SK-N-SH treated with all-trans-retinoic acid at 6 μM for 48 hours (cell line): ENCODE measurements at regions not wholly inside any gene's neighbourhood (a gene's known extent, or its start where the extent isn't known, plus 50 kb on each side); places are given as distances from the start of the nearest gene placed in this dataset.

Experiments
- BACH2 ChIP-seq: fragments of 250-450 bp; sonication (Bioruptor Pico); IDR thresholded peaks from 2 replicates; pipeline ENCODE4 v1.9.0; 2021; ENCODE audit warnings: mild to moderate bottlenecking, borderline replicate concordance
- ESRRG ChIP-seq: fragments of 250-450 bp; sonication (Bioruptor Pico); IDR thresholded peaks from 2 replicates; pipeline ENCODE4 v1.6.1; 2021; ENCODE audit warnings: mild to moderate bottlenecking
- GLIS3 ChIP-seq: fragments of 250-450 bp; sonication (Bioruptor Pico); IDR thresholded peaks from 2 replicates; pipeline ENCODE4 v1.5.0; 2020; ENCODE audit warnings: mild to moderate bottlenecking, moderate library complexity
- OSR1 ChIP-seq: fragments of 250-450 bp; sonication (Bioruptor Pico); IDR thresholded peaks from 2 replicates; pipeline ENCODE4 v1.8.0; 2022; ENCODE audit warnings: moderate library complexity, mild to moderate bottlenecking, inconsistent platforms
- RARB ChIP-seq: fragments of 250-450 bp; sonication (Bioruptor Pico); IDR thresholded peaks from 2 replicates; pipeline ENCODE4 v1.8.0; 2021; ENCODE audit warnings: mild to moderate bottlenecking, moderate library complexity
- SNAI2 ChIP-seq: fragments of 250-450 bp; sonication (Bioruptor Pico); IDR thresholded peaks from 2 replicates; pipeline ENCODE4 v1.5.0; 2020; ENCODE audit warnings: mild to moderate bottlenecking, moderate library complexity
- ZFP30 ChIP-seq: fragments of 450-650 bp; formaldehyde crosslinking; IDR thresholded peaks from 2 replicates; pipeline ENCODE4 v1.5.0; 2022; ENCODE audit warnings: mild to moderate bottlenecking, moderate library complexity
- TF ChIP-seq, protein P1 (sequence below): fragments of 250-450 bp; sonication (Bioruptor Pico); IDR thresholded peaks from 2 replicates; pipeline ENCODE4 v1.5.1; 2021; ENCODE audit warnings: mild to moderate bottlenecking, moderate library complexity
- TF ChIP-seq, protein P2 (sequence below): fragments of 250-450 bp; sonication (Bioruptor Pico); IDR thresholded peaks from 2 replicates; pipeline ENCODE4 v1.8.0; 2020; ENCODE audit warnings: mild to moderate bottlenecking, moderate library complexity, borderline replicate concordance
- TF ChIP-seq, protein P3 (sequence below): fragments of 250-450 bp; sonication (Bioruptor Pico); IDR thresholded peaks from 2 replicates; pipeline ENCODE4 v1.5.1; 2020; ENCODE audit warnings: low read depth, mild to moderate bottlenecking, moderate library complexity

DNA sequence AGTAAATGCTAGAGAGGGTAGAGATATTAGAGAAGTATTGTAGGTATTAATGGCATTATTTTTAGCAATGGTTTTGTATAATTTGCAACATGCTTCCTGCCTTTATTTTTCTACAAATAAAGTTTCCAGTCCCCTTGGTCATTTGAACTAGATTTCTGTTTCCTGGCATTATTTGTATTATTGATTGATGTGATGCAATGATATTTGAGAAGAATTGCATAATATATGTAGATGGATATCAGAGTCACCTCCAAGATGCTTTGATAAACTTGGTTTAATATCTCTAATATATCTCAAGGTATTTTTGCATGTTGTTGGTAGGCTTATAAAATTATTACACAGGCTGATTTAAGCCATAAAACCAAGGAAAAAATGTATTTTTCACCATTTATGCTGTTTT, 1054.5 kb downstream of the SLITRK1 start:
- TF ChIP-seq OSR1 (CRISPR knock-in tag) (no peak), BACH2 (no peak), GLIS3 (CRISPR knock-in tag) (no peak), RARB (CRISPR knock-in tag) (no peak), ZFP30 (CRISPR knock-in tag) (no peak), ESRRG (CRISPR knock-in tag) (no peak), SNAI2 (CRISPR knock-in tag) (no peak)
- TF ChIP-seq, protein P1, sequence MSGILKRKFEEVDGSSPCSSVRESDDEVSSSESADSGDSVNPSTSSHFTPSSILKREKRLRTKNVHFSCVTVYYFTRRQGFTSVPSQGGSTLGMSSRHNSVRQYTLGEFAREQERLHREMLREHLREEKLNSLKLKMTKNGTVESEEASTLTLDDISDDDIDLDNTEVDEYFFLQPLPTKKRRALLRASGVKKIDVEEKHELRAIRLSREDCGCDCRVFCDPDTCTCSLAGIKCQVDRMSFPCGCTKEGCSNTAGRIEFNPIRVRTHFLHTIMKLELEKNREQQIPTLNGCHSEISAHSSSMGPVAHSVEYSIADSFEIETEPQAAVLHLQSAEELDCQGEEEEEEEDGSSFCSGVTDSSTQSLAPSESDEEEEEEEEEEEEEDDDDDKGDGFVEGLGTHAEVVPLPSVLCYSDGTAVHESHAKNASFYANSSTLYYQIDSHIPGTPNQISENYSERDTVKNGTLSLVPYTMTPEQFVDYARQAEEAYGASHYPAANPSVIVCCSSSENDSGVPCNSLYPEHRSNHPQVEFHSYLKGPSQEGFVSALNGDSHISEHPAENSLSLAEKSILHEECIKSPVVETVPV (CRISPR knock-in tag): no peak
- TF ChIP-seq, protein P2, sequence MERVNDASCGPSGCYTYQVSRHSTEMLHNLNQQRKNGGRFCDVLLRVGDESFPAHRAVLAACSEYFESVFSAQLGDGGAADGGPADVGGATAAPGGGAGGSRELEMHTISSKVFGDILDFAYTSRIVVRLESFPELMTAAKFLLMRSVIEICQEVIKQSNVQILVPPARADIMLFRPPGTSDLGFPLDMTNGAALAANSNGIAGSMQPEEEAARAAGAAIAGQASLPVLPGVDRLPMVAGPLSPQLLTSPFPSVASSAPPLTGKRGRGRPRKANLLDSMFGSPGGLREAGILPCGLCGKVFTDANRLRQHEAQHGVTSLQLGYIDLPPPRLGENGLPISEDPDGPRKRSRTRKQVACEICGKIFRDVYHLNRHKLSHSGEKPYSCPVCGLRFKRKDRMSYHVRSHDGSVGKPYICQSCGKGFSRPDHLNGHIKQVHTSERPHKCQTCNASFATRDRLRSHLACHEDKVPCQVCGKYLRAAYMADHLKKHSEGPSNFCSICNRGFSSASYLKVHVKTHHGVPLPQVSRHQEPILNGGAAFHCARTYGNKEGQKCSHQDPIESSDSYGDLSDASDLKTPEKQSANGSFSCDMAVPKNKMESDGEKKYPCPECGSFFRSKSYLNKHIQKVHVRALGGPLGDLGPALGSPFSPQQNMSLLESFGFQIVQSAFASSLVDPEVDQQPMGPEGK (CRISPR knock-in tag): no peak
- TF ChIP-seq, protein P3, sequence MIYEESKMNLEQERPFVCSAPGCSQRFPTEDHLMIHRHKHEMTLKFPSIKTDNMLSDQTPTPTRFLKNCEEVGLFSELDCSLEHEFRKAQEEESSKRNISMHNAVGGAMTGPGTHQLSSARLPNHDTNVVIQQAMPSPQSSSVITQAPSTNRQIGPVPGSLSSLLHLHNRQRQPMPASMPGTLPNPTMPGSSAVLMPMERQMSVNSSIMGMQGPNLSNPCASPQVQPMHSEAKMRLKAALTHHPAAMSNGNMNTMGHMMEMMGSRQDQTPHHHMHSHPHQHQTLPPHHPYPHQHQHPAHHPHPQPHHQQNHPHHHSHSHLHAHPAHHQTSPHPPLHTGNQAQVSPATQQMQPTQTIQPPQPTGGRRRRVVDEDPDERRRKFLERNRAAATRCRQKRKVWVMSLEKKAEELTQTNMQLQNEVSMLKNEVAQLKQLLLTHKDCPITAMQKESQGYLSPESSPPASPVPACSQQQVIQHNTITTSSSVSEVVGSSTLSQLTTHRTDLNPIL (CRISPR knock-in tag): no peak
